Lower leg skin (tissue), 4 donors: ENCODE measurements at regions not wholly inside any gene's neighbourhood (a gene's known extent, or its start where the extent isn't known, plus 50 kb on each side); places are given as distances from the start of the nearest gene placed in this dataset.
A peak's percentile ranks its signal among the peaks of the same experiment; 100 is the strongest.

Source experiments
- DNase-seq, 2 donors: peaks; one replicate each; pipeline ENCODE4 v3.0.0-alpha.2; 2019; ENCODE audit warnings: low spot score in 2 of 2
- H3K4me3 ChIP-seq: fragments of 200-600 bp; sonication (generic); 2 replicates; pipeline ENCODE4 v1.5.1; 2017; ENCODE audit warnings: mild to moderate bottlenecking, low read depth; ENCODE audit not compliant: poor library complexity, severe bottlenecking
- POLR2A ChIP-seq, 2 donors: fragments of 450-650 bp; IDR thresholded peaks; one replicate each; pipeline ENCODE4 v1.6.1; 2016 to 2017; ENCODE audit warnings: antibody characterized with exemption in 2 of 2, mild to moderate bottlenecking in 1 of 2, moderate library complexity in 1 of 2
- WGBS, 2 donors: methylation state at CpG; one replicate each; pipeline ENCODE4 v1.1.5; 2018; 5-methylcytosine and 5-hydroxymethylcytosine counted together
- intact Hi-C: fragments of 100-400 bp; cut with DNase I; formaldehyde crosslinking; loops from one replicate; pipeline ENCODE4 v1.15.0; 2023; ENCODE audit warnings: low total_unique reads
- TF ChIP-seq, protein P1 (sequence below), 3 donors: fragments of 450-650 bp; IDR thresholded peaks; one replicate each; pipeline ENCODE4 v1.5.1; 2016; ENCODE audit warnings: antibody characterized with exemption in 3 of 3, mild to moderate bottlenecking in 3 of 3, moderate library complexity in 2 of 3

DNA sequence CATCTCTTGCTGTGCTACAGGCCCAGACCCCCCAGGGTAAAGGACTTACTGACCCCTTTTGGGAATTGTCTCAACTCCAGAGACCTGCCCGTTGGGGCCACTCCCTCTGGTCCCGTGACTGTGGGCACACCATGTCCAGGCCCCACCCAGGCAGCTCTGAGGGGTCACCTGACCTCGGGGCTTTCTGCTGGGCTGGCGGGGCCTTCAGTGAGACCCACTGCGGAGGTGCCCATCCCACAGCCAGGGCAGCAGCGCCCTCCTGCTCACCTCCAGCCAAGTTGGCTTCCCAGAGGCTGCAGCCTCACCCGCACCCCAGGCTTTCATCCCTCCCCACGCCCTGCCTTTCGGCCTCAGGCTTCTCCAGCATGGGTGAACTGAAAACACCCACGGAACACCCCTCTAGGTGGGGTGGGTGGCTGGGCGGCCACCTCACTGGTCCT lies 147.2 kb downstream of the DNAJB6 start:
- no peak for TF ChIP-seq POLR2A (IDR thresholded peaks at IDR 0.05)
- TF ChIP-seq, protein P1, sequence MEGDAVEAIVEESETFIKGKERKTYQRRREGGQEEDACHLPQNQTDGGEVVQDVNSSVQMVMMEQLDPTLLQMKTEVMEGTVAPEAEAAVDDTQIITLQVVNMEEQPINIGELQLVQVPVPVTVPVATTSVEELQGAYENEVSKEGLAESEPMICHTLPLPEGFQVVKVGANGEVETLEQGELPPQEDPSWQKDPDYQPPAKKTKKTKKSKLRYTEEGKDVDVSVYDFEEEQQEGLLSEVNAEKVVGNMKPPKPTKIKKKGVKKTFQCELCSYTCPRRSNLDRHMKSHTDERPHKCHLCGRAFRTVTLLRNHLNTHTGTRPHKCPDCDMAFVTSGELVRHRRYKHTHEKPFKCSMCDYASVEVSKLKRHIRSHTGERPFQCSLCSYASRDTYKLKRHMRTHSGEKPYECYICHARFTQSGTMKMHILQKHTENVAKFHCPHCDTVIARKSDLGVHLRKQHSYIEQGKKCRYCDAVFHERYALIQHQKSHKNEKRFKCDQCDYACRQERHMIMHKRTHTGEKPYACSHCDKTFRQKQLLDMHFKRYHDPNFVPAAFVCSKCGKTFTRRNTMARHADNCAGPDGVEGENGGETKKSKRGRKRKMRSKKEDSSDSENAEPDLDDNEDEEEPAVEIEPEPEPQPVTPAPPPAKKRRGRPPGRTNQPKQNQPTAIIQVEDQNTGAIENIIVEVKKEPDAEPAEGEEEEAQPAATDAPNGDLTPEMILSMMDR (IDR thresholded peaks at IDR 0.05), result no peak
- intact Hi-C loops, result no loop called here
- DNase-seq, result peak in 1 of 2 donors; percentile 71
- WGBS, 2 donors, result 81 to 88% methylated on average over 11 of the region's 11 CpGs
- no peak overlapping the region for H3K4me3 ChIP-seq

DNA sequence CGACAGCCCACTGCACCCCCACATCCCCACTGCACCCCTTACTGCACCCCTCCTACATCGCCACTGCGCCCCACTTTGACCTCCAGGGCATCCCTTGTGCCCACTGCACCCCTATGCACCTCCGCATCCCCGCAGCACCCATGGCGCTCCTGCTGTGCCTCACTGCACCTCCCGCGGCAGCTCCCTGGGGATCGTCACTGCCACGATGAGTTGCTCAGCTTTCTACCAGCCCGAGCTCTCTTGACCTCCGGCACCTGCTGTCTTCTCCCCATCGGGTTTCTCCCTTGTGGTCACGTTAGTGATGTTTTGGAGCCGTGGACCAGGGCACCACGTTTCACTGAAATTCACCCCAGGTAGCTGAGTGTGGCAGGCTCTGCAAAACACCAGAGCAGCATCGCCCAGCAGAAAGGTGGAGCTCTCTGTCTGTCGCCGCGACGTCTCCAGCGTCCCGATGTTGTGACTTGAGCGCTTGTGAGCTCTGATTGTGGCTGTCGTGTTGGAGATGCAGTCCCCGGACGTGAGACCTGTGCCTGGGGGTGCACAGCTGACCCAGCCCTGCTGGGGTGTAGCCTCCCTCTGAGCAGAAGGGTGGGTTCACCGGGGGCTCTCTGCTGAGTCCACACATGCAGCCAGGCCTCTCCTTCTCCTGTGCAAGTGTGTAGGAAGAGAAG lies 147.7 kb downstream of the DNAJB6 start:
- intact Hi-C loops, result no loop called here
- TF ChIP-seq POLR2A (IDR thresholded peaks at IDR 0.05), result no peak
- TF ChIP-seq, protein P1 (IDR thresholded peaks at IDR 0.05), result no peak

DNA sequence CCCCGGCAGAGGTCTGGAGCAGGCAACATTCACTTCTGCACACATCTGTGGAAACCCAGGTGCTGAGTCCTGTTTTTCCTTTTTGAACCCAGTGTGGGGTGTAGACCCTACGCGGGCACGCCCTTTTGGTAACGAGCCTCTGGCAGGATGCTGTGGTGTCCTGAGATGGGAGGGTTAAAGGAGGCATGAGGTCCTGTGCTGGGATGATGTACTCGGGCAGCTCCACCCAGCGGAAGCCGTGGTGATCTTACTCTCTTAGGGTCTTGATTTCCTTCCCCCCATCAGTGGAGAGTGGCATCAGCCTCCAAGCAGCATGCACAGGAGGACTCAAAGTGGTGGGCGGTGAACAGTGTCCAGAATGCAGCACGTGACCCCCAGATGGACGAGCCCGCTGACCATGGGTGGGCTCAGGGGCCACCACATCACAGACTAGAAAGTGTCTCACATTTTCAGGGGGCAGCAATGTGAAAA lies 148.6 kb downstream of the DNAJB6 start:
- H3K4me3 ChIP-seq, result no peak overlapping the region
- WGBS, 2 donors, result 76 to 78% methylated on average over 12 of the region's 12 CpGs
- peak in 1 of 2 donors; percentile 64 for DNase-seq
- no peak for TF ChIP-seq POLR2A (IDR thresholded peaks at IDR 0.05)
- TF ChIP-seq, protein P1 (IDR thresholded peaks at IDR 0.05), result no peak
- intact Hi-C loops, result no loop called here

More for the DNA sequence above, 147.7 kb downstream of the DNAJB6 start:
- no peak overlapping the region for H3K4me3 ChIP-seq
- peak in 1 of 2 donors; percentile 67 for DNase-seq
- 80 to 81% methylated on average over 27 to 28 of the region's 28 CpGs for WGBS, 2 donors

DNA sequence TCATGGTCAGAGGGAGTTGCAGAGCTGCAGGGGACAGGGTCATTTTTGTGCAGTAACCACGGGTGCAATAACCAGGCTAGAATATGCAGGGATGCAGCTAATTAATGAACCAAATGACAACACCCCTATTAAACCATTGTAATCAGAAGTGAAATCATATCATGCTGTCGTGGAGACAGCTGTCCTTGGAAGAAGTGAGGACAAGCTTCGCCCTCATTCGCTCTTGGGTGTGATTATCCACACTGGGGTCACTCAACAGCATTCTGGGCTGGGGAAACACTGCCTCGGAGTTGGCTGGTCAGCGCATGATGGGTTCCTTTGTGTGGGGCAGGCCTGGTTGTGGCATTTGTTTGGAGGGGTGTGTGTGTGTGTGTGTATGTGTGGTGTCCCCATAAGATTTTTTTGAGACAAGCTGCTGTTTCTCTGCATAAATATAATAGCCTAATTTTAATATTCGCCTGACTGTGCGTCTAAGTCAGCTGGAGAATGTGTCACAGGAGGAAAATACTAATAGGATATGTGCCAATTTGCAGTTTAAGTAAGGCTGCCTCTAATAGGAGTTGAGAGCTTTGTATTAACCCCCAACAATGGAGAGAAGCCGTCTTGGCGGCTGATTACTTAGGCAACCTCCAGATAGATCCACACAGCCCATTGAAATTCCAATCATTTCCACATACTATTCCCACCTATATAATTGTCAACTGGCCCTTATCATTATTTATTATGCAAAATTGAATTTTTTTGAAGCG lies 149.4 kb downstream of the DNAJB6 start:
- TF ChIP-seq, protein P1 (IDR thresholded peaks at IDR 0.05), result no peak
- TF ChIP-seq POLR2A (IDR thresholded peaks at IDR 0.05), result no peak
- intact Hi-C loops, result no loop called here
- no peak overlapping the region for H3K4me3 ChIP-seq
- WGBS, 2 donors, result 71 to 77% methylated on average over 11 of the region's 11 CpGs
- peak in 1 of 2 donors; percentile 60 for DNase-seq

DNA sequence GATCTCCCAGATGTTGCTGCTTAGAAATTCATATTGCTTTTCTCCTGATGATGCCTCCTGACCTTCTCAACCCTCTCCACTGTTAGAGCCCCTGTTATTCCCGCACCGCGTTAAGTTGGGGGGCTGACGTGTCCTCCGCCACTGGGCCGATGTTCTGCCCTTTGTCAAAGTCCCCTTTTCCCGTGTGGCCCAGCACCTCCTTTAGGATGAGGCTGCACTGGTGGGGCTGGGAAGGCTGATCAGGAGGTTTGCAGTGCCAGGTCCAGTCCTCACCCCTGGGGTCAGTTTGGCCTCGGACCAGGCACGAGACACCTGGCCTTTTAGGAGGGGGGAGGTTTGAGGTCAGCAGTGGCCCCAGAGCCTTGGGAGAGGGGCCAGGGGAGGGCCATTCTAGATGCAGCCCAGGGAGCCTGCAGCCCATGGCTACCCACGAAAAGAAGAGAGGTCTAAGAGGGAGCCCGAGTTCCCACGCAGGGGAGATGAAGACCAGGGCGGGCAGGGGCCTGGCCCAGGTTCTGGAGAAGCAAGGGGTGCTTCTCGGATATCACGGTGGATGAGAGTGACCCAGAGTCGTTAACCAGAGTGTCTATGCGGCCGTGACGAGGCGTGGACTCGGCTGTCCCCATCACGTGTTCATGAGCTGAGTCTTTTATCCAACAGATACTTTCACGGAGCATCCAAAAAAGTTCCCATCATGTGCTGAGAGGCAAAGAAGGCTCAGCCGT lies 150.4 kb downstream of the DNAJB6 start:
- DNase-seq, result peak in 1 of 2 donors; percentile 79
- intact Hi-C loops, result no loop called here
- H3K4me3 ChIP-seq, result no peak overlapping the region
- WGBS, 2 donors, result 85% methylated on average over 24 of the region's 24 CpGs
- TF ChIP-seq, protein P1 (IDR thresholded peaks at IDR 0.05), result no peak
- TF ChIP-seq POLR2A (IDR thresholded peaks at IDR 0.05), result no peak
